AG09309 (cell line): ENCODE measurements at regions not wholly inside any gene's neighbourhood (a gene's known extent, or its start where the extent isn't known, plus 50 kb on each side); places are given as distances from the start of the nearest gene placed in this dataset.

Experiments
- DNase-seq: peaks from one replicate; pipeline ENCODE4 v3.0.0-alpha.2; 2010; ENCODE audit warnings: low read depth
- H3K4me3 ChIP-seq: 2 replicates; pipeline ENCODE4 v1.5.1; 2011; ENCODE audit warnings: mild to moderate bottlenecking, low read depth, low read length, moderate library complexity; ENCODE audit not compliant: control insufficient read depth
- CTCF ChIP-seq: IDR thresholded peaks from 2 replicates; pipeline ENCODE4 v1.5.1; 2011; ENCODE audit warnings: mild to moderate bottlenecking, low read depth, low read length, inconsistent platforms; ENCODE audit not compliant: insufficient read depth, control insufficient read depth; ENCODE audit errors: missing control alignments

GRCh38 chr14:65185829-65186228 is 83.5 kb upstream of the MAX start:
- TF ChIP-seq CTCF, result no peak
- no peak for DNase-seq

GRCh38 chr14:65186951-65187350 is 84.6 kb upstream of the MAX start:
- no peak for DNase-seq
- TF ChIP-seq CTCF, result no peak
- H3K4me3 ChIP-seq, result no peak overlapping the region

More at GRCh38 chr14:65185829-65186228, 83.5 kb upstream of the MAX start:
- H3K4me3 ChIP-seq, result no peak overlapping the region

- DNase-seq, result no peak
- TF ChIP-seq CTCF, result no peak
Observed at GRCh38 chr14:65187421-65188049, 85.2 kb upstream of the MAX start.

GRCh38 chr14:65190312-65190711 is 88.0 kb upstream of the MAX start:
- no peak for DNase-seq
- H3K4me3 ChIP-seq, result no peak overlapping the region
- TF ChIP-seq CTCF, result no peak

More at GRCh38 chr14:65187421-65188049, 85.2 kb upstream of the MAX start:
- no peak overlapping the region for H3K4me3 ChIP-seq

- no peak overlapping the region for H3K4me3 ChIP-seq
- DNase-seq, result no peak
- no peak for TF ChIP-seq CTCF
Observed at GRCh38 chr14:65191716-65192115, 89.4 kb upstream of the MAX start.

GRCh38 chr14:65192686-65193085 is 90.4 kb upstream of the MAX start:
- no peak overlapping the region for H3K4me3 ChIP-seq
- no peak for TF ChIP-seq CTCF
- DNase-seq, result no peak

GRCh38 chr14:65193916-65194590 is 91.7 kb upstream of the MAX start:
- DNase-seq, result no peak
- no peak for TF ChIP-seq CTCF
- H3K4me3 ChIP-seq, result no peak overlapping the region
